Psoas muscle (tissue), 7 donors: ENCODE measurements at regions not wholly inside any gene's neighbourhood (a gene's known extent, or its start where the extent isn't known, plus 50 kb on each side); places are given as distances from the start of the nearest gene placed in this dataset.

Experiments
- ATAC-seq, 4 donors: fragments of 200-7000 bp; cut with Tn5 transposase; one replicate each; pipeline ENCODE4 v1.9.1; 2020; ENCODE audit warnings: moderate library complexity in 3 of 4, mild to moderate bottlenecking in 2 of 4
- DNase-seq, 2 donors: peaks; one replicate each; pipeline ENCODE4 v3.0.0-alpha.2; 2020
- H3K27ac ChIP-seq: fragments of 200-600 bp; one replicate; pipeline ENCODE4 v1.8.0; 2022
- H3K27me3 ChIP-seq, 3 donors: fragments of 200-600 bp in 1 of 3; one replicate each; pipeline versions ENCODE4 v1.6.1 to v1.8.0; 2013 to 2022; ENCODE audit warnings: low read length in 2 of 3, mild to moderate bottlenecking in 2 of 3, moderate library complexity in 1 of 3; ENCODE audit not compliant: insufficient read depth in 3 of 3
- H3K36me3 ChIP-seq, 2 donors: fragments of 200-600 bp in 1 of 2; one replicate each; pipeline versions ENCODE4 v1.6.1 to v1.8.0; 2013 to 2022; ENCODE audit warnings: low read depth in 1 of 2, mild to moderate bottlenecking in 1 of 2, moderate library complexity in 1 of 2; ENCODE audit not compliant: insufficient read depth in 1 of 2
- H3K4me1 ChIP-seq: fragments of 200-600 bp; one replicate; pipeline ENCODE4 v1.8.0; 2022
- H3K4me3 ChIP-seq: fragments of 200-600 bp; one replicate; pipeline ENCODE4 v1.8.0; 2022; ENCODE audit warnings: mild to moderate bottlenecking
- H3K9me3 ChIP-seq: fragments of 200-600 bp; one replicate; pipeline ENCODE4 v1.8.0; 2022
- CTCF ChIP-seq: fragments of 200-600 bp; IDR thresholded peaks from one replicate; pipeline ENCODE4 v1.8.0; 2022; ENCODE audit warnings: antibody characterized with exemption
- WGBS, 3 donors: extraction: QIAGEN DNeasy Blood & Tissue Kit; methylation state at CpG; one replicate each; pipeline versions ENCODE4 v1.1.6 to v1.1.7; 2013; 5-methylcytosine and 5-hydroxymethylcytosine counted together
- intact Hi-C, 2 donors: fragments of 100-400 bp; cut with DNase I; formaldehyde crosslinking; loops; one replicate each; pipeline versions ENCODE4 v1.11.0 to v1.14.2; 2022
- donor health status: healthy with polysubstance abuse.
- donor health status: DM: no; HTN: no; CAD: no; lungs with moderate emphysema.
- donor health status: Bipolar disorder and iron deficiency.
- donor health status: healthy.
- donor health status: DM: yes; HTN: yes; CAD: no.
- donor health status: DM: no; HTN: no; CAD: no.
- donor health status: DM: yes; HTN: yes; CAD: no.

DNA sequence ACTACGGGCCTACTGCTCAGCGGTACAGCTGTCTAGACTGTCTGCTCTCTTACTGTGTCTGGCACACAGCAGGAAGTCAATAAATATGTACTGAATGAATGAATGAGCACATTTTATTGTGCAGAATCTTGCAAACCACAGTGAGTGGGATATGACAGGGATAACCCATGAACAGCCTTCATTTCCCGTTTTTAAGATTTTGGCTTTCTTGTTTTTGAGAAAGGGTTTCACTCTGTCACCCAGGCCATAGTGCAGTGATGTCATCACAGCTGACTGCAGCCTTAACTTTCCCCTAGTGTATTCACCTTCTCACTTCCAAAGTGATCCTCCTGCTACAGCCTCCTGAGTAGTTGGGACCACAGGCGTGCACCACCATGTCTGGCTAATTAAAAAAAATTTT lies 203.1 kb downstream of the AEBP2 start:
- H3K9me3 ChIP-seq, result no peaks in the 10 kb centered on the region
- H3K27me3 ChIP-seq, result no peaks in the 10 kb centered on the region
- TF ChIP-seq CTCF, result no peak
- intact Hi-C loops, result no loop called here
- H3K27ac ChIP-seq, result no peak overlapping the region
- H3K4me3 ChIP-seq, result no peak overlapping the region
- DNase-seq, result no peak
- no peaks in the 10 kb centered on the region for H3K36me3 ChIP-seq
- no peak for ATAC-seq
- WGBS, 3 donors, result 92 to 97% (median 96%) methylated on average over 4 of the region's 4 CpGs
- H3K4me1 ChIP-seq, result peaks cover 4% of the 10 kb centered on the region

DNA sequence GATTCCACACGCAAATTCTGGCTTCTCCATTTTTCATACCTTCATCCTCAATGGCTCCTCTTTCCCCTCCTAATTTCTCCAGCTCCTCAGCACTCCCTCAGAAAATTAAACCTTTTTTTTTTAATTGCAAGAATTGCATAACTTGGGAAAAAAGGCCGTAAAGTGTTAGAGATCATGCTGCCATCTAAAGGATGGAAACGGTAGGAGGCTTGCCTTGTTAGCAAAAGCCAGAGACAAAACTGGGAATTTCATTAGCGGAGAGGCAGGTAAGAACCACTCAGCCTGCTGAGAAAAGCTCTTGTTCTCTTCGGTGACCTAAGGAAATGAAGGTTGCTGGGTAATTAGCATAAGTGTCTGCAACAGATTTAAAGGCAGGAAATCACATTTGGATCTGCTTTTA lies 204.3 kb downstream of the AEBP2 start:
- ATAC-seq, result no peak
- TF ChIP-seq CTCF, result peak; percentile 39
- intact Hi-C loops, result no loop called here
- Histone ChIP-seq H3K27ac (no peak overlapping the region), H3K27me3 (no peaks in the 10 kb centered on the region), H3K4me1 (peaks cover 4% of the 10 kb centered on the region), H3K9me3 (no peaks in the 10 kb centered on the region), H3K36me3 (no peaks in the 10 kb centered on the region), H3K4me3 (no peak overlapping the region)
- 19 to 31% (median 23%) methylated on average over 5 of the region's 5 CpGs for WGBS, 3 donors
- DNase-seq, result no peak

GRCh38 chr12:19644571-19644970 lies 205.3 kb downstream of the AEBP2 start:
- Histone ChIP-seq H3K4me1 (peaks cover 1% of the 10 kb centered on the region), H3K27me3 (no peaks in the 10 kb centered on the region), H3K9me3 (no peaks in the 10 kb centered on the region), H3K36me3 (no peaks in the 10 kb centered on the region), H3K27ac (no peak overlapping the region), H3K4me3 (no peak overlapping the region)
- WGBS, 3 donors, result 78 to 95% (median 89%) methylated on average over 3 of the region's 3 CpGs
- DNase-seq (no peak), ATAC-seq (no peak)
- no peak for TF ChIP-seq CTCF
- intact Hi-C loops, result no loop called here

DNA sequence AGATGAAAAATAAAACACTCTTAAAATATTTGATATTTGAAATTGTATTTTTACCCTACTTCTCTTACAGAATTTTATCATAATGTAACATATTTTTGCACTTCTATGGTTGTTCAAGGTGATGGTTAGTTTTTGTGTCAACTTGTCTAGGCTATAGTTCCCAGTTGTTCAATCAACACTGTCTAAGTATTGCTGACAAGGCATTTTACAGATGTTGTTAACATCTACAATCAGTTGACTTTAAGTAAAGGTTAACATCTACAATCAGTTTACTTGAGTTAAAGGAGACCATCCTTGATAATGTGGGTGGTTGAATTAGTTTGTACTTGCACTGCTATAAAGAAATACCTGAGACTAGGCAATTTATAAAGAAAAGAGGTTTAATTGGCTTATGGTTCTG lies 206.5 kb downstream of the AEBP2 start:
- no peak overlapping the region for H3K27ac ChIP-seq
- TF ChIP-seq CTCF, result no peak
- H3K4me3 ChIP-seq, result no peak overlapping the region
- intact Hi-C loops, result no loop called here
- no peaks in the 10 kb centered on the region for H3K27me3 ChIP-seq
- no peaks in the 10 kb centered on the region for H3K36me3 ChIP-seq
- ATAC-seq (no peak), DNase-seq (no peak)
- no peaks in the 10 kb centered on the region for H3K4me1 ChIP-seq
- no peaks in the 10 kb centered on the region for H3K9me3 ChIP-seq

- Histone ChIP-seq H3K36me3 (no peaks in the 10 kb centered on the region), H3K27ac (no peak overlapping the region), H3K4me3 (no peak overlapping the region), H3K9me3 (no peaks in the 10 kb centered on the region), H3K27me3 (no peaks in the 10 kb centered on the region), H3K4me1 (no peaks in the 10 kb centered on the region)
- TF ChIP-seq CTCF, result no peak
- DNase-seq, result no peak
- 87 to 100% (median 96%) methylated on average over 1 of the region's 1 CpG for WGBS, 3 donors
- ATAC-seq, result no peak
- intact Hi-C loops, result no loop called here
Measured at GRCh38 chr12:19646599-19646998, 207.3 kb downstream of the AEBP2 start.
